Stomach smooth muscle (tissue), 2 donors: ENCODE measurements at regions not wholly inside any gene's neighbourhood (a gene's known extent, or its start where the extent isn't known, plus 50 kb on each side); places are given as distances from the start of the nearest gene placed in this dataset.

Experiments used
- H3K27ac ChIP-seq: one replicate; pipeline ENCODE4 v1.7.0; 2013; ENCODE audit warnings: mild to moderate bottlenecking, low read length, inconsistent platforms
- H3K27me3 ChIP-seq, 2 donors: one replicate each; pipeline ENCODE4 v1.7.0; 2013; ENCODE audit warnings: low read length in 2 of 2; ENCODE audit not compliant: insufficient read depth in 2 of 2, control insufficient read depth in 1 of 2
- H3K36me3 ChIP-seq, 2 donors: one replicate each; pipeline ENCODE4 v1.7.0; 2013; ENCODE audit warnings: low read length in 2 of 2; ENCODE audit not compliant: control insufficient read depth in 2 of 2, insufficient read depth in 2 of 2
- H3K4me1 ChIP-seq: one replicate; pipeline ENCODE4 v1.7.0; 2013; ENCODE audit warnings: low read length; ENCODE audit not compliant: control insufficient read depth, insufficient read depth
- H3K4me3 ChIP-seq, 2 donors: one replicate each; pipeline ENCODE4 v1.7.0; 2013; ENCODE audit warnings: low read length in 2 of 2
- H3K9ac ChIP-seq, 2 donors: one replicate each; pipeline ENCODE4 v1.7.0; 2013; ENCODE audit warnings: low read length in 2 of 2, mild to moderate bottlenecking in 1 of 2
- H3K9me3 ChIP-seq, 2 donors: one replicate each; pipeline ENCODE4 v1.7.0; 2013; ENCODE audit warnings: low read length in 2 of 2; ENCODE audit not compliant: control insufficient read depth in 2 of 2
- donor health status: healthy.
- donor health status: Pancreatic carcinoma.

GRCh38 chr2:176521878-176522670 lies 252.8 kb downstream of the MTX2 start:
- no peaks in the 10 kb centered on the region for H3K27me3 ChIP-seq
- no peaks in the 10 kb centered on the region for H3K9me3 ChIP-seq
- no peaks in the 10 kb centered on the region for H3K4me1 ChIP-seq
- H3K9ac ChIP-seq: no peak overlapping the region
- no peaks in the 10 kb centered on the region for H3K36me3 ChIP-seq
- H3K4me3 ChIP-seq: no peak overlapping the region
- no peak overlapping the region for H3K27ac ChIP-seq

GRCh38 chr2:176525086-176525485 lies 255.8 kb downstream of the MTX2 start:
- H3K36me3 ChIP-seq: no peaks in the 10 kb centered on the region
- no peaks in the 10 kb centered on the region for H3K27me3 ChIP-seq
- no peak overlapping the region for H3K4me3 ChIP-seq
- no peaks in the 10 kb centered on the region for H3K9me3 ChIP-seq
- no peaks in the 10 kb centered on the region for H3K4me1 ChIP-seq
- H3K27ac ChIP-seq: no peak overlapping the region
- H3K9ac ChIP-seq: no peak overlapping the region

GRCh38 chr2:176526995-176527901 lies 258.0 kb downstream of the MTX2 start:
- Histone ChIP-seq H3K9ac (no peak overlapping the region), H3K4me1 (no peaks in the 10 kb centered on the region), H3K27ac (no peak overlapping the region), H3K36me3 (no peaks in the 10 kb centered on the region), H3K27me3 (no peaks in the 10 kb centered on the region), H3K9me3 (no peaks in the 10 kb centered on the region), H3K4me3 (no peak overlapping the region)

- Histone ChIP-seq H3K9me3 (no peaks in the 10 kb centered on the region), H3K4me3 (no peak overlapping the region), H3K4me1 (no peaks in the 10 kb centered on the region), H3K9ac (no peak overlapping the region), H3K27ac (no peak overlapping the region), H3K36me3 (no peaks in the 10 kb centered on the region), H3K27me3 (no peaks in the 10 kb centered on the region)
Measured at GRCh38 chr2:176531608-176532007, 262.4 kb downstream of the MTX2 start.

- no peaks in the 10 kb centered on the region for H3K27me3 ChIP-seq
- H3K9me3 ChIP-seq: no peaks in the 10 kb centered on the region
- H3K4me1 ChIP-seq: no peaks in the 10 kb centered on the region
- H3K4me3 ChIP-seq: no peak overlapping the region
- no peak overlapping the region for H3K9ac ChIP-seq
- H3K36me3 ChIP-seq: no peaks in the 10 kb centered on the region
- no peak overlapping the region for H3K27ac ChIP-seq
Measured at GRCh38 chr2:176533505-176534193, 264.4 kb downstream of the MTX2 start.

- Histone ChIP-seq H3K4me1 (no peaks in the 10 kb centered on the region), H3K9me3 (no peaks in the 10 kb centered on the region), H3K27me3 (no peaks in the 10 kb centered on the region), H3K9ac (no peak overlapping the region), H3K36me3 (no peaks in the 10 kb centered on the region), H3K27ac (no peak overlapping the region), H3K4me3 (no peak overlapping the region)
Measured at GRCh38 chr2:176534798-176535466, 265.7 kb downstream of the MTX2 start.

- no peaks in the 10 kb centered on the region for H3K4me1 ChIP-seq
- H3K27ac ChIP-seq: no peak overlapping the region
- H3K27me3 ChIP-seq: no peaks in the 10 kb centered on the region
- H3K36me3 ChIP-seq: no peaks in the 10 kb centered on the region
- no peak overlapping the region for H3K9ac ChIP-seq
- H3K9me3 ChIP-seq: no peaks in the 10 kb centered on the region
- H3K4me3 ChIP-seq: no peak overlapping the region
Measured at GRCh38 chr2:176535467-176536113, 266.3 kb downstream of the MTX2 start.

- Histone ChIP-seq H3K36me3 (no peaks in the 10 kb centered on the region), H3K4me3 (no peak overlapping the region), H3K4me1 (no peaks in the 10 kb centered on the region), H3K27ac (no peak overlapping the region), H3K9ac (no peak overlapping the region), H3K9me3 (no peaks in the 10 kb centered on the region), H3K27me3 (no peaks in the 10 kb centered on the region)
Measured at GRCh38 chr2:176536439-176537133, 267.3 kb downstream of the MTX2 start.

- Histone ChIP-seq H3K4me3 (no peak overlapping the region), H3K4me1 (no peaks in the 10 kb centered on the region), H3K9ac (no peak overlapping the region), H3K9me3 (no peaks in the 10 kb centered on the region), H3K27ac (no peak overlapping the region), H3K27me3 (no peaks in the 10 kb centered on the region), H3K36me3 (no peaks in the 10 kb centered on the region)
Measured at GRCh38 chr2:176537932-176538331, 268.7 kb downstream of the MTX2 start.
